ENCODE measurements at regions not wholly inside any gene's neighbourhood (a gene's known extent, or its start where the extent isn't known, plus 50 kb on each side); places are given as distances from the start of the nearest gene placed in this dataset.

DNA sequence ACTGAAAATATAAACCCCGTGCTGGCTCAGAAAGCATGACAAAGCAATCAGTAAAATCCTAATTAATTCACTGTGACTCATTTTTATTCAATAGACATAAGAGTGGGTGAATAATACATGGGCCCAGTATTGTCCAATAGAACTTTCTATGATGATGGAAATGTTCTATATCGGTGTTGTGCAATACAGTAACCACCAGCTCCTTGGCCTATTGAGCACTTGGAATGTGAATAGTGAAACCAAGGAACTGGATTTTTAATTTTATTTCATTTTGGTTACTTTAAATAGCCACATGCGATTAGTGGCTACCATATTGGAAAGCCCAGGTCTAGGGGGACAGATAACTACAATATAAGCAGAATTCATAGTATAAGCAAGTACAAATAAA is 69.8 kb upstream of the PPP2R3A start:
- TF ChIP-seq RAD21 (IDR thresholded peaks at IDR 0.05): no peak
- TF ChIP-seq, protein P1, sequence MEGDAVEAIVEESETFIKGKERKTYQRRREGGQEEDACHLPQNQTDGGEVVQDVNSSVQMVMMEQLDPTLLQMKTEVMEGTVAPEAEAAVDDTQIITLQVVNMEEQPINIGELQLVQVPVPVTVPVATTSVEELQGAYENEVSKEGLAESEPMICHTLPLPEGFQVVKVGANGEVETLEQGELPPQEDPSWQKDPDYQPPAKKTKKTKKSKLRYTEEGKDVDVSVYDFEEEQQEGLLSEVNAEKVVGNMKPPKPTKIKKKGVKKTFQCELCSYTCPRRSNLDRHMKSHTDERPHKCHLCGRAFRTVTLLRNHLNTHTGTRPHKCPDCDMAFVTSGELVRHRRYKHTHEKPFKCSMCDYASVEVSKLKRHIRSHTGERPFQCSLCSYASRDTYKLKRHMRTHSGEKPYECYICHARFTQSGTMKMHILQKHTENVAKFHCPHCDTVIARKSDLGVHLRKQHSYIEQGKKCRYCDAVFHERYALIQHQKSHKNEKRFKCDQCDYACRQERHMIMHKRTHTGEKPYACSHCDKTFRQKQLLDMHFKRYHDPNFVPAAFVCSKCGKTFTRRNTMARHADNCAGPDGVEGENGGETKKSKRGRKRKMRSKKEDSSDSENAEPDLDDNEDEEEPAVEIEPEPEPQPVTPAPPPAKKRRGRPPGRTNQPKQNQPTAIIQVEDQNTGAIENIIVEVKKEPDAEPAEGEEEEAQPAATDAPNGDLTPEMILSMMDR (IDR thresholded peaks at IDR 0.05; ENCODE audit: low read depth, low read length, missing input control): no peak
- TF ChIP-seq, protein P2, sequence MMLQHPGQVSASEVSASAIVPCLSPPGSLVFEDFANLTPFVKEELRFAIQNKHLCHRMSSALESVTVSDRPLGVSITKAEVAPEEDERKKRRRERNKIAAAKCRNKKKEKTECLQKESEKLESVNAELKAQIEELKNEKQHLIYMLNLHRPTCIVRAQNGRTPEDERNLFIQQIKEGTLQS (IDR thresholded peaks at IDR 0.05): no peak

All from liver (tissue), 3 donors.